ENCODE measurements at regions not wholly inside any gene's neighbourhood (a gene's known extent, or its start where the extent isn't known, plus 50 kb on each side); places are given as distances from the start of the nearest gene placed in this dataset.

DNA sequence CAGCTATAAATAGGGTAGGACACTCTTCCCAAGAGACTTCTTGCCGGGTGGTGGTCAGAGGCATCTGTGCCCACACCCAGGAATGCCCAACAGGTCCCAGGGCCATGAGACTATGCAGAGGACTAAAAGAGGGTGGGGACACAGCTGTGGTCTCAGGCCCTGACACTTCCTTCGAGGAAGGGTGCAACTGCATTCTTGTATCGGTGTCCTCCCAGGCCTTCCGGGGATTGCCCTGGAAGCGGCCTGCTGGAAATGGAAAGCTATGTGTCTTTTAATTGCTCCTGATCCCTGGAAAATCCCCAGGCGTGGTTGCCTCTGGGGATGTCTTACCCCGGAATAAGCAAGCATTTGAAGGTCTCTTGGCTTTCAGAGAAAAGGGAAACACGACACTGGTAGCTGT, 176.7 kb downstream of the SOX11 start:
- Histone ChIP-seq H3K4me2 (ENCODE audit: low read length) (no peak overlapping the region), H2AFZ (ENCODE audit: low read depth, low read length, poor library complexity, severe bottlenecking) (no peak overlapping the region), H4K20me1 (ENCODE audit: insufficient read depth) (no peaks in the 10 kb centered on the region), H3K27ac (ENCODE audit: low read depth, low read length) (no peak overlapping the region), H3K4me1 (ENCODE audit: control insufficient read depth in 1 of 2, insufficient read depth in 2 of 2, low read length in 2 of 2) (no peaks in the 10 kb centered on the region), H3K36me3 (ENCODE audit: control insufficient read depth in 1 of 2, insufficient read depth in 2 of 2, low read length in 2 of 2) (no peaks in the 10 kb centered on the region), H3K9ac (ENCODE audit: low read length) (no peak overlapping the region), H3K27me3 (ENCODE audit: insufficient read depth, low read length) (no peaks in the 10 kb centered on the region), H3K9me3 (ENCODE audit: control insufficient read depth in 1 of 2, insufficient read depth in 1 of 2, low read depth in 1 of 2, low read length in 2 of 2) (peaks cover 14 to 43% of the 10 kb centered on the region in 2 experiments; a peak in 3 of 4 replicates), H3K4me3 (replicated peaks in 1 of 2; ENCODE audit: low read depth in 1 of 2, low read length in 2 of 2) (no peak overlapping the region), H3K79me2 (ENCODE audit: insufficient read depth, low read length) (no peaks in the 10 kb centered on the region), H3K9me2 (ENCODE audit: insufficient read depth) (no peaks in the 10 kb centered on the region)
- TF ChIP-seq, protein P1, sequence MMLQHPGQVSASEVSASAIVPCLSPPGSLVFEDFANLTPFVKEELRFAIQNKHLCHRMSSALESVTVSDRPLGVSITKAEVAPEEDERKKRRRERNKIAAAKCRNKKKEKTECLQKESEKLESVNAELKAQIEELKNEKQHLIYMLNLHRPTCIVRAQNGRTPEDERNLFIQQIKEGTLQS (IDR thresholded peaks at IDR 0.05): no peak
- no peak for TF ChIP-seq SIN3A (IDR thresholded peaks at IDR 0.05; ENCODE audit: low read depth)
- intact Hi-C loops (cut with micrococcal nuclease): no loop called here
- RAD21 ChIA-PET (ENCODE audit: low non-redundant PET in 1 of 2, low total read pairs in 2 of 2, uncharacterized antibody in 2 of 2, unreplicated experiment in 2 of 2): no interaction called here
- POLR2A ChIA-PET: no interaction called here
- DNase-seq (ENCODE audit: low read depth, low spot score): no peak
- CTCF ChIA-PET: no interaction called here
- BruUV-seq (replicated peaks): no TSS peak
- no peak for ATAC-seq

DNA sequence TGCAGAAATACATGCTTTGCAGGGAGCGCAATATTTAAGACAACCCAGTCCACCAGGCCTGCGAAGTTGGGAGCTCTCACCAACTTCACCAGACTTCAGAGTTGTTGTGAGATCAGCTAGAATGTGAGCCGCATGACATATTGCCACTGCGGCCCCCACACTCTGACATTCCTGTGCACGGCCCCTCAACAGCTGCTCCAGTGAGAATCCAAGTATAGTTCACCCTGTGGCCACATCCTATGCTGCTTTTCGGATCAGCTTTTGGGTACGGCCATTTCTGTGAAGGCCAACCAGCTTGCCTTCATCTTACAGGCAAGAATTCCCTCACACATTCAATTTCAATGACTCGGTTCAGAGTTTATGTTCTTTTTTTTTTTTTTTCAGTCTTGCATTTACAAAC, 177.8 kb downstream of the SOX11 start:
- CTCF ChIA-PET: no interaction called here
- no TSS peak for BruUV-seq (replicated peaks)

More for the DNA sequence above, 177.8 kb downstream of the SOX11 start:
- Histone ChIP-seq H3K27ac (ENCODE audit: low read depth, low read length) (no peak overlapping the region), H3K27me3 (ENCODE audit: insufficient read depth, low read length) (no peaks in the 10 kb centered on the region), H3K4me3 (replicated peaks in 1 of 2; ENCODE audit: low read depth in 1 of 2, low read length in 2 of 2) (no peak overlapping the region), H3K4me1 (ENCODE audit: control insufficient read depth in 1 of 2, insufficient read depth in 2 of 2, low read length in 2 of 2) (no peaks in the 10 kb centered on the region), H3K9me2 (ENCODE audit: insufficient read depth) (no peaks in the 10 kb centered on the region), H3K36me3 (ENCODE audit: control insufficient read depth in 1 of 2, insufficient read depth in 2 of 2, low read length in 2 of 2) (no peaks in the 10 kb centered on the region), H3K9me3 (ENCODE audit: control insufficient read depth in 1 of 2, insufficient read depth in 1 of 2, low read depth in 1 of 2, low read length in 2 of 2) (peaks cover 14 to 45% of the 10 kb centered on the region in 2 experiments; a peak in 3 of 4 replicates), H3K9ac (ENCODE audit: low read length) (no peak overlapping the region), H3K4me2 (ENCODE audit: low read length) (no peak overlapping the region), H4K20me1 (ENCODE audit: insufficient read depth) (no peaks in the 10 kb centered on the region), H2AFZ (ENCODE audit: low read depth, low read length, poor library complexity, severe bottlenecking) (no peak overlapping the region), H3K79me2 (ENCODE audit: insufficient read depth, low read length) (no peaks in the 10 kb centered on the region)
- no peak for ATAC-seq
- RAD21 ChIA-PET (ENCODE audit: low non-redundant PET in 1 of 2, low total read pairs in 2 of 2, uncharacterized antibody in 2 of 2, unreplicated experiment in 2 of 2): no interaction called here
- intact Hi-C loops (cut with micrococcal nuclease): no loop called here
- POLR2A ChIA-PET: no interaction called here
- no peak for TF ChIP-seq SRF (IDR thresholded peaks at IDR 0.05; ENCODE audit: low read depth)
- no peak for TF ChIP-seq ELF1 (IDR thresholded peaks at IDR 0.05; ENCODE audit: borderline replicate concordance, low read depth)
- no peak for TF ChIP-seq SIN3A (IDR thresholded peaks at IDR 0.05; ENCODE audit: low read depth)
- TF ChIP-seq, protein P2, sequence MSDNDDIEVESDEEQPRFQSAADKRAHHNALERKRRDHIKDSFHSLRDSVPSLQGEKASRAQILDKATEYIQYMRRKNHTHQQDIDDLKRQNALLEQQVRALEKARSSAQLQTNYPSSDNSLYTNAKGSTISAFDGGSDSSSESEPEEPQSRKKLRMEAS (IDR thresholded peaks at IDR 0.05): no peak
- DNase-seq (ENCODE audit: low read depth, low spot score): no peak

Measured in HCT116 (cell line).